AG04449 (cell line): ENCODE measurements at regions not wholly inside any gene's neighbourhood (a gene's known extent, or its start where the extent isn't known, plus 50 kb on each side); places are given as distances from the start of the nearest gene placed in this dataset.

Experiments used
- CTCF ChIA-PET: fragments of 350-600 bp; formaldehyde crosslinking; extraction: SDS; loops from one replicate; lab custom pipeline; 2021; ENCODE audit warnings: antibody characterized with exemption; lab: Yijun Ruan, JAX
- POLR2A ChIA-PET: fragments of 400-600, 350-600 bp; formaldehyde crosslinking; extraction: SDS; loops from one replicate; lab custom pipeline; 2020; ENCODE audit warnings: antibody characterized with exemption, inconsistent platforms; lab: Yijun Ruan, JAX
- DNase-seq: peaks from one replicate; pipeline ENCODE4 v3.0.0-alpha.2; 2010; ENCODE audit warnings: low read depth, low spot score
- H3K4me3 ChIP-seq: 2 replicates; pipeline ENCODE4 v1.5.1; 2011; ENCODE audit warnings: low read depth, mild to moderate bottlenecking, control low read depth, low read length
- TF ChIP-seq, protein P1 (sequence below): IDR thresholded peaks from one replicate; pipeline ENCODE4 v1.5.1; 2011; ENCODE audit warnings: mild to moderate bottlenecking, moderate library complexity, low read length, control low read depth, inconsistent platforms; ENCODE audit not compliant: insufficient read depth; ENCODE audit errors: missing control alignments

DNA sequence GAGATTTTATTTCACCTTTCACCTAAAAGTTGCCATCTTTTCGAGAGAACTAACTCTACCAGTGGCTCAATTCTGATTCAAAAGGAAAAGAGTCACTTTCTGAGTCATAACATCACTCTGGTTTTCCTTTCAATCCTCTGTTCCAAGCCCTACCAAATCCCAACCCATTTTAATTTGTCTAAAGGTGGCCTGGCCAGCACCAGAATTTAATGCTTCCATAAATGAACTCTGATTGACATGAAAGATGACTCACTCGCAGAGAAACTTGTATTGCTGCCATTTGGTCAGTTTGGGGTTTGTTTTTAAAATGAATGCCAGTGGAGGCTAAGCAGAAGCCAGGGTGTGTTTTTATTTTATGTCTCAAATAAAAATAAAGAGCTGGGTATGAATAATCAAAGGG is 117.4 kb upstream of the SOX5 start:
- H3K4me3 ChIP-seq: no peak overlapping the region
- TF ChIP-seq, protein P1, sequence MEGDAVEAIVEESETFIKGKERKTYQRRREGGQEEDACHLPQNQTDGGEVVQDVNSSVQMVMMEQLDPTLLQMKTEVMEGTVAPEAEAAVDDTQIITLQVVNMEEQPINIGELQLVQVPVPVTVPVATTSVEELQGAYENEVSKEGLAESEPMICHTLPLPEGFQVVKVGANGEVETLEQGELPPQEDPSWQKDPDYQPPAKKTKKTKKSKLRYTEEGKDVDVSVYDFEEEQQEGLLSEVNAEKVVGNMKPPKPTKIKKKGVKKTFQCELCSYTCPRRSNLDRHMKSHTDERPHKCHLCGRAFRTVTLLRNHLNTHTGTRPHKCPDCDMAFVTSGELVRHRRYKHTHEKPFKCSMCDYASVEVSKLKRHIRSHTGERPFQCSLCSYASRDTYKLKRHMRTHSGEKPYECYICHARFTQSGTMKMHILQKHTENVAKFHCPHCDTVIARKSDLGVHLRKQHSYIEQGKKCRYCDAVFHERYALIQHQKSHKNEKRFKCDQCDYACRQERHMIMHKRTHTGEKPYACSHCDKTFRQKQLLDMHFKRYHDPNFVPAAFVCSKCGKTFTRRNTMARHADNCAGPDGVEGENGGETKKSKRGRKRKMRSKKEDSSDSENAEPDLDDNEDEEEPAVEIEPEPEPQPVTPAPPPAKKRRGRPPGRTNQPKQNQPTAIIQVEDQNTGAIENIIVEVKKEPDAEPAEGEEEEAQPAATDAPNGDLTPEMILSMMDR: no peak
- ChIA-PET POLR2A (no interaction called here), CTCF (no interaction called here)
- DNase-seq: no peak

DNA sequence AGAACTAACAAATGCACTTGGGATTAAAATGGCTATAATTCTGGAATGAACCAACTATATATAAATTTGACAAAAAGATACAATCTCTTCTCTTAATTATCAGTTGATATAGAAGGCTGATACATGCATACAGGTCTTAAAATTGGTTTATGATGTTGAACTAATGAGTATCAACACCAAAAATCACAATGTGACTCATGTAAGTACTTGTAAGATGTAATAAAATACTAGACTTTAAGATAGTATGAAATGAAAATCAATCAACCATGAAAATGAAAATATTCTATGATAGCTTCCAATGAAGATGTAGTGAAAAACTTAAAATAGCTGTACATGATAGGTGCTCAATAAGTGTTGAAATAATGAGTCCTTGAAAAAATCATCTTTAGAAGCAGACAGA is 116.6 kb upstream of the SOX5 start:
- no peak overlapping the region for H3K4me3 ChIP-seq
- TF ChIP-seq, protein P1: no peak
- ChIA-PET POLR2A (no interaction called here), CTCF (no interaction called here)
- DNase-seq: no peak

DNA sequence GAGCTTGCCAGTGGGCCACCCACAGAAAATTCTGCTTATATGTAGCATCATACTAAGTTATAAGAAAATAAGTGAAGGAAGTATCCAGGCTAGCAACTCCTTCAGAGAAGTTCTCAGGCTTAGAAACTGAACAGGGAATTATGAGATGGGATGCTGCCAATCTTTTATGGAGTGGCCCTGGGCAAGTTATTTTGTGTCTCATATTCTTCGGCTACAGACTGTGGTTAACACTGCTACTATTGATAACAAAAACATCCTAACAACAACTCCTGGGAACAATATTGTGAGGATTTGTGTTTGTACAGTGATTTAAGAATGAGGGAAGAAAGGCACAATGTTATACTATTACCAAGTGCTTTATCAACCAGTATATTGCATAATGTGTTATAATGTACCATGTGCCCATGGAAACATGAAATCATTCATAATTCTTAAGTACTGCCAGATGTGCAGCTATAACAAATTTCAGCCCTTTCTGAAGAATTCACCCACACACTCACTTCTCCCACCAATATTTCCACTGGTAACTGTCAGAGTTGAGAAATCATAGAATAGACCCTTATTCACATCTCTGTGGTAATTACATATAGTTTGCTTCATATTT is 113.3 kb upstream of the SOX5 start:
- ChIA-PET POLR2A (no interaction called here), CTCF (no interaction called here)
- no peak overlapping the region for H3K4me3 ChIP-seq
- TF ChIP-seq, protein P1: no peak
- DNase-seq: no peak

DNA sequence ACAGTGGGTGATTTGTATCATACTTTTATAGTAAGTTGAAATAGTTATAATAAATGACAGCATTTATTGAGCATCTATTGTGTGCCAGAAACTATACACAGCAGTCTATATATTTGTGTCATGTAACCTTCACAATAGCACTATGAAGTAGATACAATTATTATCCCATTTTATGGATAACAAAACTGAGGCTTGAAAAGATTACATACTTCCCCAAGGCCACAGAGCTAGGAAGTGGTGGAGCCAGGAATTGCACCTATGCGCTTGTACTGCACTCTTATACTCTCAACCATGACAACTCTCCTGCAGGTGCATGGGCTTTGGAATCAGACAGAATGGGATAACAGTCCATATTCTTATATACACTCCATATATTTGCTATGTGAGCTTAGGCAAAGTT is 110.6 kb upstream of the SOX5 start:
- ChIA-PET CTCF (no interaction called here), POLR2A (no interaction called here)
- H3K4me3 ChIP-seq: no peak overlapping the region
- no peak for DNase-seq
- TF ChIP-seq, protein P1: no peak

DNA sequence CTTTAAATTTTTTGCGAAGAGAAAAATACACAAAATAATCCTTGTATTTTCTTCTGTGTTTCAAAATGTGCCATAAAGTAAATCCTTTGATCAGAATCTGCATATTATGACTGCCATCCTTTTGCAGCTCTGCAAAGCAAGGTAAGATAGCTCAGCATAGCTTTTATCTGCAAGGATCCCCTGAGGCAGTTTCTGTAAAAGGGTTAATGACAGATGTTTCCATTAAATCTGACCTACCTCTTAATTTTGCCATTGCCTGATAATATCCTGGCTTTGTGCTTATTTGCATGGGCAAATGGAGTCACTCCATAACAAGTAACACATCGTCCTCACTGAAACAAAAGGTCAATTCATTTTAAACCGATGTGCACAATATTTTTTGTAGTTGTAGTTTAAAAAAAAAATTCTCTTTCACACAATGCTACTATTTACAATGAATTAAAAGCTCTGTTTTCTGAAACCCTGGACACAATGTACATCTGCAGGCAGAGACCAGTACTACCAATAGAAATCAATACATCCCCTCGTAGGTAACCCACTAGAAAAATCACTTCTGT is 108.5 kb upstream of the SOX5 start:
- no peak overlapping the region for H3K4me3 ChIP-seq
- no peak for DNase-seq
- TF ChIP-seq, protein P1: no peak
- POLR2A ChIA-PET: no interaction called here
- CTCF ChIA-PET: no interaction called here

DNA sequence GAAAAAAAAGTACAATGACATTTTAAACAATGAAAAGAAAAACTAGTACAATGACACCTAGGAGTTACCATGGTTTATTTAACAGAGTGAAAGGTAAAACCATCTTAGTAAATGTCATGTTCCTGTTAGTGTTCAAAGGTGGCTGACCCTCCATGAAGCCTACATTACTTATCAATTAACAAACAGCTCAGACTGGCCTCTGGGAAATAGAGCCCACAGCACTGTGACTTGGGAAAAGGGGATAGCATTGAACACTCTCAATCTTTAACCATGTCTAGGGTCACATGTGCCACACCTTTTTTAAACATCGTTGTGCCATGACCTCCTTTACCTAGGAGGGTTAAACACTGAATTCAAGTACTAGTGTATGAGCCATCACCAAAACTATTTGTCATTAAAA is 106.3 kb upstream of the SOX5 start:
- ChIA-PET CTCF (no interaction called here), POLR2A (no interaction called here)
- no peak for DNase-seq
- TF ChIP-seq, protein P1: no peak
- no peak overlapping the region for H3K4me3 ChIP-seq
